Endothelial cell of umbilical vein (primary cell): ENCODE measurements at regions not wholly inside any gene's neighbourhood (a gene's known extent, or its start where the extent isn't known, plus 50 kb on each side); places are given as distances from the start of the nearest gene placed in this dataset.

ENCODE experiments used
- BruUV-seq: library from RNA; stranded (reverse); fragments of 400-500 nt; replicated peaks from 2 replicates; lab custom pipeline; 2021; lab: Mats Ljungman, UMichigan
- CTCF ChIA-PET: fragments of 300-600, 350-600 bp; sonication (Branson Sonifier 250); formaldehyde crosslinking; loops from one replicate; lab custom pipeline; 2021; ENCODE audit warnings: antibody characterized with exemption, inconsistent platforms; lab: Charles Lee
- POLR2A ChIA-PET: fragments of 300-600, 350-600 bp; sonication (Branson Sonifier 250); formaldehyde crosslinking; loops from one replicate; lab custom pipeline; 2021; ENCODE audit warnings: antibody characterized with exemption, inconsistent platforms; lab: Charles Lee
- DNase-seq: peaks from one replicate; pipeline ENCODE4 v3.0.0-alpha.2; 2011; ENCODE audit warnings: low read depth, low spot score
- FAIRE-seq: peaks from 2 replicates; lab custom pipeline; 2011; peaks lifted over from hg19 to GRCh38; lab: Jason Lieb, UNC
- H2AFZ ChIP-seq: 2 replicates; pipeline ENCODE4 v1.6.0; 2012; ENCODE audit warnings: low read depth, low read length, control low read depth, inconsistent platforms
- H3K27ac ChIP-seq: 2 replicates; pipeline ENCODE4 v1.5.1; 2011; ENCODE audit warnings: low read depth, mild to moderate bottlenecking, control low read depth, low read length, moderate library complexity; ENCODE audit not compliant: insufficient read depth
- H3K27me3 ChIP-seq, 2 experiments: 2 replicates each; pipeline versions ENCODE4 v1.6.0 to v1.6.1; 2011; ENCODE audit warnings: low read length in 2 of 2, mixed read lengths in 1 of 2; ENCODE audit not compliant: control insufficient read depth in 2 of 2, insufficient read depth in 2 of 2
- H3K36me3 ChIP-seq, 2 experiments: 2 replicates in 1 of 2; 3 replicates in 1 of 2; pipeline ENCODE4 v1.5.1; 2011; ENCODE audit warnings: low read length in 2 of 2, mild to moderate bottlenecking in 1 of 2, moderate library complexity in 1 of 2; ENCODE audit not compliant: control insufficient read depth in 2 of 2, insufficient read depth in 2 of 2; ENCODE audit errors: extremely low read depth in 1 of 2
- H3K4me1 ChIP-seq: 3 replicates; pipeline ENCODE4 v1.5.1; 2011; ENCODE audit warnings: mild to moderate bottlenecking, low read length; ENCODE audit not compliant: control insufficient read depth, insufficient read depth; ENCODE audit errors: extremely low read depth
- H3K4me2 ChIP-seq: 2 replicates; pipeline ENCODE4 v1.6.1; 2011; ENCODE audit warnings: low read length, control low read depth, mixed read lengths; ENCODE audit not compliant: insufficient read depth
- H3K4me3 ChIP-seq, 3 experiments: fragments of 200-600 bp in 1 of 3; sonication (generic), shearing (Covaris generic) in 1 of 3; replicated peaks in 1 of 3; 2 replicates each; pipeline ENCODE4 v1.5.1; 2011 to 2016; ENCODE audit warnings: control low read depth in 3 of 3, low read length in 3 of 3, mild to moderate bottlenecking in 2 of 3, inconsistent platforms in 1 of 3, low read depth in 1 of 3, moderate library complexity in 1 of 3; ENCODE audit not compliant: insufficient read depth in 1 of 3
- H3K79me2 ChIP-seq: 2 replicates; pipeline ENCODE4 v1.6.0; 2012; ENCODE audit warnings: low read length, inconsistent platforms; ENCODE audit not compliant: control insufficient read depth, insufficient read depth
- H3K9ac ChIP-seq: replicated peaks from 2 replicates; pipeline ENCODE3; 2011; ENCODE audit warnings: low read length, control low read depth; ENCODE audit not compliant: insufficient read depth; ENCODE audit errors: extremely low read depth
- H3K9me1 ChIP-seq: replicated peaks from 3 replicates; pipeline ENCODE4 v1.6.0; 2011; ENCODE audit warnings: mild to moderate bottlenecking, low read length; ENCODE audit not compliant: control insufficient read depth, insufficient read depth; ENCODE audit errors: extremely low read depth
- H3K9me3 ChIP-seq: replicated peaks from 2 replicates; pipeline ENCODE4 v1.5.1; 2012; ENCODE audit warnings: low read length, inconsistent platforms; ENCODE audit not compliant: control insufficient read depth, insufficient read depth
- H4K20me1 ChIP-seq: replicated peaks from 2 replicates; pipeline ENCODE3; 2011; ENCODE audit warnings: mild to moderate bottlenecking, low read length; ENCODE audit not compliant: control insufficient read depth, insufficient read depth; ENCODE audit errors: extremely low read depth
- CTCF ChIP-seq, 2 donors: IDR thresholded peaks; 1 replicate in 1 of 2; 2 replicates in 1 of 2; pipeline ENCODE4 v1.5.1; 2011; ENCODE audit warnings: low read length in 2 of 2, mild to moderate bottlenecking in 2 of 2, moderate library complexity in 2 of 2, control low read depth in 1 of 2, inconsistent platforms in 1 of 2, low read depth in 1 of 2; ENCODE audit not compliant: insufficient read depth in 1 of 2; ENCODE audit errors: extremely low read depth in 1 of 2
- EZH2 ChIP-seq: IDR thresholded peaks from 2 replicates; pipeline ENCODE4 v1.6.1; 2012; ENCODE audit warnings: borderline replicate concordance, low read depth, mild to moderate bottlenecking, moderate library complexity, low read length, inconsistent platforms; ENCODE audit not compliant: severe bottlenecking
- GATA2 ChIP-seq: IDR thresholded peaks from 2 replicates; pipeline ENCODE4 v1.7.0; 2011; ENCODE audit warnings: low read depth, mild to moderate bottlenecking, moderate library complexity, mixed read lengths, low read length; ENCODE audit not compliant: insufficient read length, insufficient read depth
- POLR2A ChIP-seq: IDR thresholded peaks from 2 replicates; pipeline ENCODE4 v1.6.1; 2012; ENCODE audit warnings: low read depth, mild to moderate bottlenecking, control low read depth, low read length
- dilution Hi-C: fragments of 300-500 bp; cut with MboI; formaldehyde crosslinking; loops from one replicate; pipeline ENCODE4 v1.15.0; 2019; ENCODE audit warnings: low sequenced_read_pairs; ENCODE audit not compliant: extremely low pct_ligation_motif_present
- intact Hi-C: fragments of 100-400 bp; cut with micrococcal nuclease; formaldehyde crosslinking; loops from one replicate; pipeline ENCODE4 v1.10.0; 2022

GRCh38 chr21:15195768-15196167 is 131.0 kb upstream of the NRIP1 start:
- no peak overlapping the region for H3K4me3 ChIP-seq

More at GRCh38 chr21:15195768-15196167, 131.0 kb upstream of the NRIP1 start:
- CTCF ChIA-PET = interaction anchor here (0.9 kb wide), 1 partner anchor 332 kb away, joined by 3 read pairs; no protein-coding TSS in a partner anchor
- Histone ChIP-seq H3K36me3 (no peaks in the 10 kb centered on the region), H3K9me1 (no peaks in the 10 kb centered on the region), H3K79me2 (no peaks in the 10 kb centered on the region), H3K27ac (no peak overlapping the region), H2AFZ (no peak overlapping the region), H3K4me1 (no peaks in the 10 kb centered on the region), H4K20me1 (no peaks in the 10 kb centered on the region), H3K4me2 (no peak overlapping the region), H3K27me3 (no peaks in the 10 kb centered on the region), H3K9me3 (no peaks in the 10 kb centered on the region), H3K9ac (no peak overlapping the region)
- intact Hi-C loops (loop anchor here (10.0 kb wide), 1 partner anchor 331 kb away; no protein-coding TSS in a partner anchor), dilution Hi-C loops (no loop called here)
- TF ChIP-seq GATA2 (no peak), EZH2 (no peak), CTCF (IDR thresholded peaks at IDR 0.05; ENCODE audit: extremely low read depth in 1 of 2, insufficient read depth in 1 of 2, low read depth in 1 of 2, low read length in 2 of 2) (no peak), POLR2A (no peak)
- no peak for DNase-seq
- POLR2A ChIA-PET = interaction anchor here (0.6 kb wide), 1 partner anchor 57 kb away, joined by 11 read pairs; no protein-coding TSS in a partner anchor
- no peak for FAIRE-seq
- no TSS peak for BruUV-seq
